Osteoblast (primary cell): ENCODE measurements at regions not wholly inside any gene's neighbourhood (a gene's known extent, or its start where the extent isn't known, plus 50 kb on each side); places are given as distances from the start of the nearest gene placed in this dataset.

Experiments
- DNase-seq: peaks from one replicate; pipeline ENCODE4 v3.0.0; 2011; ENCODE audit warnings: low spot score, mixed read lengths; ENCODE audit not compliant: insufficient read length; ENCODE audit errors: missing footprints
- H2AFZ ChIP-seq: 2 replicates; pipeline ENCODE4 v1.6.0; 2011; ENCODE audit warnings: mild to moderate bottlenecking, low read length
- H3K27ac ChIP-seq: 2 replicates; pipeline ENCODE4 v1.5.1; 2011; ENCODE audit warnings: mild to moderate bottlenecking, low read depth, low read length, moderate library complexity
- H3K27me3 ChIP-seq: 2 replicates; pipeline ENCODE4 v1.6.0; 2012; ENCODE audit warnings: mild to moderate bottlenecking, control low read depth, inconsistent platforms, low read length, moderate library complexity; ENCODE audit not compliant: insufficient read depth
- H3K36me3 ChIP-seq: 2 replicates; pipeline ENCODE4 v1.5.1; 2011; ENCODE audit warnings: mild to moderate bottlenecking, low read length, control low read depth, moderate library complexity; ENCODE audit not compliant: insufficient read depth
- H3K4me1 ChIP-seq: 2 replicates; pipeline ENCODE4 v1.5.1; 2011; ENCODE audit warnings: mild to moderate bottlenecking, low read length, control low read depth, moderate library complexity; ENCODE audit not compliant: insufficient read depth
- H3K4me2 ChIP-seq: 2 replicates; pipeline ENCODE4 v1.6.0; 2011; ENCODE audit warnings: mild to moderate bottlenecking, low read length; ENCODE audit not compliant: insufficient read depth
- H3K4me3 ChIP-seq: fragments of 200-600 bp; sonication (generic); 3 replicates; pipeline ENCODE4 v1.5.1; 2012; ENCODE audit warnings: mild to moderate bottlenecking, low read length, inconsistent platforms; ENCODE audit not compliant: insufficient read depth
- H3K79me2 ChIP-seq: 2 replicates; pipeline ENCODE4 v1.6.0; 2012; ENCODE audit warnings: mild to moderate bottlenecking, low read length, control low read depth, inconsistent platforms; ENCODE audit not compliant: insufficient read depth
- H3K9me3 ChIP-seq: 2 replicates; pipeline ENCODE4 v1.5.1; 2011; ENCODE audit warnings: low read depth, low read length, control low read depth
- H4K20me1 ChIP-seq: 2 replicates; pipeline ENCODE4 v1.6.0; 2012; ENCODE audit warnings: mild to moderate bottlenecking, low read length, control low read depth; ENCODE audit not compliant: insufficient read depth
- TF ChIP-seq, protein P1 (sequence below): IDR thresholded peaks from 2 replicates; pipeline ENCODE4 v1.5.1; 2011; ENCODE audit warnings: mild to moderate bottlenecking, low read depth, low read length, moderate library complexity; ENCODE audit errors: extremely low read depth

DNA sequence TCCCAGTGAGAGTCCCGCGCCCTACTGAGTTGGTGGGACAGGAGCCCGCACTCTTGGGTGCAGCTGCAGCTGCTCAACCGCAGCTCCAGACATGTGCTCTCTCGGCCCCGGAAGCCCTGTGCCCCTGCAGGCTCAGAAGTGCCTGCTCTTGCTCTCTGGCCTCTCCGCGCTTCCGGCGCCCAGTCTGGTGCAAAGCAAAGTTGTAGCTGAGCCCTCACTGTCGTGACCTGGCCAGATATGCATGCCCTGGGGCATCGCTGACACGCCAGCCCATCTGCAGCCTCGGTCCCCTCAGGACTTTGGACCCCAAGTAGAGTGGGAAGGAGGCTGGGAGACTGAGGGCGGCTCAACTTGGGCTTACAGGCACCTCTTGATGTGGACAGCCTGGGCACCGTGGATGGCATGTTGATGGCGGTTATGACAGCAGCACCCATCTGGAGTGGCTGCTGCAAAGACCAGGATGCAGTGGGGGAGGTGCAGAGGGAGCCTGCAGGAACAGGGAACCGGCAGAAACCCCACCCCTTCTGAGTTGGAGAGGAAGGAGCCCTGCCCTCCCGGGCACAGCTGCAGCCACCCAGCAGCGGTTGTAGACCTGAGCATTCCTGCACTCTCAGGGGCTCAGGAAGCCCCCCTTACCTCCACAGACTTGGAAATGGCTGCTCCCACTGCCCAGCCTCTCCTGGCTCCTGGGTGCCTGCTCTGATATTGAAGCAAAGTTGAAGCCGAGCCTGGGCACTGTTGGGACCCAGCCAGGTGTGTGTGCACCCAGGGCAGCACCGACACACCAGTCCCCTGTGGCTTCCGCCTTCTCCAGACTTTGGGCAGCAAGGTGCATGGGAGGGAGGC, 462.6 kb downstream of the TBC1D32 start:
- DNase-seq, result peak; percentile 26
- H3K4me2 ChIP-seq, result no peak overlapping the region
- TF ChIP-seq, protein P1, sequence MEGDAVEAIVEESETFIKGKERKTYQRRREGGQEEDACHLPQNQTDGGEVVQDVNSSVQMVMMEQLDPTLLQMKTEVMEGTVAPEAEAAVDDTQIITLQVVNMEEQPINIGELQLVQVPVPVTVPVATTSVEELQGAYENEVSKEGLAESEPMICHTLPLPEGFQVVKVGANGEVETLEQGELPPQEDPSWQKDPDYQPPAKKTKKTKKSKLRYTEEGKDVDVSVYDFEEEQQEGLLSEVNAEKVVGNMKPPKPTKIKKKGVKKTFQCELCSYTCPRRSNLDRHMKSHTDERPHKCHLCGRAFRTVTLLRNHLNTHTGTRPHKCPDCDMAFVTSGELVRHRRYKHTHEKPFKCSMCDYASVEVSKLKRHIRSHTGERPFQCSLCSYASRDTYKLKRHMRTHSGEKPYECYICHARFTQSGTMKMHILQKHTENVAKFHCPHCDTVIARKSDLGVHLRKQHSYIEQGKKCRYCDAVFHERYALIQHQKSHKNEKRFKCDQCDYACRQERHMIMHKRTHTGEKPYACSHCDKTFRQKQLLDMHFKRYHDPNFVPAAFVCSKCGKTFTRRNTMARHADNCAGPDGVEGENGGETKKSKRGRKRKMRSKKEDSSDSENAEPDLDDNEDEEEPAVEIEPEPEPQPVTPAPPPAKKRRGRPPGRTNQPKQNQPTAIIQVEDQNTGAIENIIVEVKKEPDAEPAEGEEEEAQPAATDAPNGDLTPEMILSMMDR, result no peak
- H3K79me2 ChIP-seq, result no peaks in the 10 kb centered on the region
- H3K4me3 ChIP-seq, result no peak overlapping the region
- H3K27me3 ChIP-seq, result no peaks in the 10 kb centered on the region
- H4K20me1 ChIP-seq, result no peaks in the 10 kb centered on the region
- no peak overlapping the region for H3K27ac ChIP-seq
- H3K9me3 ChIP-seq, result no peaks in the 10 kb centered on the region
- no peaks in the 10 kb centered on the region for H3K36me3 ChIP-seq
- no peaks in the 10 kb centered on the region for H3K4me1 ChIP-seq
- no peak overlapping the region for H2AFZ ChIP-seq

DNA sequence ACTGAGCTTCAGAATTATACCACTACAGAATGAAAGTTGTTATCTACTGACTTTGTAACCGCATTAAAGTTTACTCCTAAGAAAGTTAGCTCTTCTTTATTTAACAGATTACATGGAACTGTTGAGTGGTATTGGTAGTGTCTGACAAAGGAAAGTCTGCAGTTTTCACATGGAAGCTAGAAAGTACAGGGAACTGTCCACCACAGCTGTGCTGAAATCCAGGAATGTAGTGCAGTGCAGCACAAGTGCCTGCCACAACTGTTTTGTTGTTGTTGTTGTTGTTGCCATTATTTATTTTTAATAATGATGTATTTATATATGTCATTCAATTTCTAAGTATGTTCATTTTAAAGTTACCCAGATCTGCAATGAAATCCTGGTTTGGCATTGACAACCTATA, 464.9 kb downstream of the TBC1D32 start:
- no peak overlapping the region for H3K4me2 ChIP-seq
- H3K4me1 ChIP-seq, result no peaks in the 10 kb centered on the region
- no peaks in the 10 kb centered on the region for H3K27me3 ChIP-seq
- H3K4me3 ChIP-seq, result no peak overlapping the region
- no peaks in the 10 kb centered on the region for H4K20me1 ChIP-seq
- H3K36me3 ChIP-seq, result no peaks in the 10 kb centered on the region
- TF ChIP-seq, protein P1, result no peak
- no peak overlapping the region for H3K27ac ChIP-seq
- H2AFZ ChIP-seq, result no peak overlapping the region
- H3K79me2 ChIP-seq, result no peaks in the 10 kb centered on the region
- DNase-seq, result no peak
- H3K9me3 ChIP-seq, result no peaks in the 10 kb centered on the region

DNA sequence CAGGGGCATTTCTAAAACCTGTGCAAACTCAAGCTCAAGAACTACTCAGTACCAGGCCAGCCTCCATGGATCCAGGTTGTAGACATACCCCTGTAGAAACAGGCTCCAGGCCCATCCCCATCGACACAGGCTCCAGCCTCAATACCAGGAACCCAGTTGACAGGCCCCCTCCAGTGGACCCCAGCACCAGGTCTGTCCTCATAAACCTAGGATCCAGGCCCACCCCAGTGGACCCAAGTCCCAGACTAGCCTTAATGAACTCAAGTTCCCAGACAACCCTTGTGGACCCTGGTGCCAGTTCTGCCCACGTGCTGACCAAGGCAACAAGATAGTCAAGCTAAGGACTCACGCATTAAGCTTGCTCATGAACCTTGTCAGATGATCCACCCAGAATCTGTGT, 476.9 kb downstream of the TBC1D32 start:
- Histone ChIP-seq H3K36me3 (no peaks in the 10 kb centered on the region), H4K20me1 (no peaks in the 10 kb centered on the region), H3K9me3 (peaks cover 5% of the 10 kb centered on the region), H3K4me3 (no peak overlapping the region), H3K79me2 (no peaks in the 10 kb centered on the region), H3K4me2 (no peak overlapping the region), H3K27me3 (no peaks in the 10 kb centered on the region), H3K27ac (no peak overlapping the region), H3K4me1 (no peaks in the 10 kb centered on the region), H2AFZ (no peak overlapping the region)
- TF ChIP-seq, protein P1, result no peak
- DNase-seq, result no peak

DNA sequence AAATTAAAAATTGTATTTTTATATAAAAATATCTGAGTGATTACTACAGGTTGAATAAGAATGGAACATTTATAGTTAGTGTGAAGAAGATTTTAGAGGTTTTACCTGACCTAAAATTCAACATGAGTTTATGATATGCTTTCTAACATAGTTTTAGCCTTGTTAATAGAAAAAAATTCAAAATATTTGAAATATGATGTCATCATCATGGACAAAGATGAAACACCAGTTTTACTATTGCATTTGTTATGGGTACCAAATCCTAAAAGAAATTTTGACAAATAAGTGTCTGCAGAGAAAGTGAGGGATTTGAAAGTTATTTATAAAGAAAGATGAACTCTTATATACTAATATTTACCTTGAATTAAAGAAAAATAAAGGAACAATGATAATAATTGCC, 479.7 kb downstream of the TBC1D32 start:
- no peak overlapping the region for H3K4me3 ChIP-seq
- no peak overlapping the region for H3K4me2 ChIP-seq
- TF ChIP-seq, protein P1, result no peak
- no peak overlapping the region for H2AFZ ChIP-seq
- no peaks in the 10 kb centered on the region for H3K27me3 ChIP-seq
- peaks cover 2% of the 10 kb centered on the region for H3K9me3 ChIP-seq
- no peaks in the 10 kb centered on the region for H3K79me2 ChIP-seq
- no peaks in the 10 kb centered on the region for H3K36me3 ChIP-seq
- H3K27ac ChIP-seq, result no peak overlapping the region
- no peaks in the 10 kb centered on the region for H3K4me1 ChIP-seq
- no peaks in the 10 kb centered on the region for H4K20me1 ChIP-seq
- DNase-seq, result no peak
